BE2C (cell line): ENCODE measurements at regions not wholly inside any gene's neighbourhood (a gene's known extent, or its start where the extent isn't known, plus 50 kb on each side); places are given as distances from the start of the nearest gene placed in this dataset.

ENCODE experiments used
- DNase-seq: peaks from one replicate; pipeline ENCODE4 v3.0.0-alpha.2; 2020
- H3K27me3 ChIP-seq: fragments of 250-450 bp; sonication (Bioruptor Pico); 2 replicates; pipeline ENCODE4 v1.5.1; 2020; ENCODE audit warnings: mild to moderate bottlenecking
- H3K36me3 ChIP-seq: fragments of 250-450 bp; sonication (Bioruptor Pico); 2 replicates; pipeline ENCODE4 v1.5.1; 2020; ENCODE audit warnings: mild to moderate bottlenecking
- H3K4me1 ChIP-seq: fragments of 250-450 bp; sonication (Bioruptor Pico); 2 replicates; pipeline ENCODE4 v1.5.1; 2020
- H3K4me3 ChIP-seq: 2 replicates; pipeline ENCODE4 v1.5.1; 2011; ENCODE audit warnings: low read depth, low read length
- H3K9me3 ChIP-seq: fragments of 250-450 bp; sonication (Bioruptor Pico); 2 replicates; pipeline ENCODE4 v1.5.1; 2020
- CTCF ChIP-seq: IDR thresholded peaks from 2 replicates; pipeline ENCODE4 v1.5.1; 2012; ENCODE audit warnings: mild to moderate bottlenecking, low read depth, low read length

GRCh38 chr5:56535347-56535746 lies 280.0 kb upstream of the MAP3K1 start:
- H3K27me3 ChIP-seq = no peaks in the 10 kb centered on the region
- peaks cover 4% of the 10 kb centered on the region; the same call in 1 of the 2 replicates for H3K4me1 ChIP-seq
- no peak overlapping the region for H3K4me3 ChIP-seq
- DNase-seq = no peak
- TF ChIP-seq CTCF = no peak
- no peaks in the 10 kb centered on the region for H3K9me3 ChIP-seq
- no peaks in the 10 kb centered on the region for H3K36me3 ChIP-seq

GRCh38 chr5:56534102-56534829 lies 281.1 kb upstream of the MAP3K1 start:
- Histone ChIP-seq H3K36me3 (no peaks in the 10 kb centered on the region), H3K27me3 (no peaks in the 10 kb centered on the region), H3K4me1 (peaks cover 4% of the 10 kb centered on the region; the same call in 1 of the 2 replicates), H3K9me3 (no peaks in the 10 kb centered on the region), H3K4me3 (no peak overlapping the region)
- TF ChIP-seq CTCF = no peak
- DNase-seq = no peak

GRCh38 chr5:56532466-56532865 lies 282.9 kb upstream of the MAP3K1 start:
- no peaks in the 10 kb centered on the region for H3K36me3 ChIP-seq
- TF ChIP-seq CTCF = no peak
- no peak overlapping the region for H3K4me3 ChIP-seq
- H3K27me3 ChIP-seq = no peaks in the 10 kb centered on the region
- peaks cover 4% of the 10 kb centered on the region; the same call in 1 of the 2 replicates for H3K4me1 ChIP-seq
- H3K9me3 ChIP-seq = no peaks in the 10 kb centered on the region
- DNase-seq = no peak

- TF ChIP-seq CTCF = no peak
- peaks cover 4% of the 10 kb centered on the region; the same call in 1 of the 2 replicates for H3K4me1 ChIP-seq
- no peak for DNase-seq
Measured at GRCh38 chr5:56530626-56531138, 284.7 kb upstream of the MAP3K1 start.

GRCh38 chr5:56529666-56530430 lies 285.5 kb upstream of the MAP3K1 start:
- TF ChIP-seq CTCF = no peak
- H3K27me3 ChIP-seq = no peaks in the 10 kb centered on the region
- DNase-seq = no peak
- no peak overlapping the region for H3K4me3 ChIP-seq
- H3K36me3 ChIP-seq = no peaks in the 10 kb centered on the region
- H3K9me3 ChIP-seq = no peaks in the 10 kb centered on the region
- H3K4me1 ChIP-seq = peaks cover 4% of the 10 kb centered on the region; the same call in 1 of the 2 replicates

More at GRCh38 chr5:56530626-56531138, 284.7 kb upstream of the MAP3K1 start:
- Histone ChIP-seq H3K36me3 (no peaks in the 10 kb centered on the region), H3K9me3 (no peaks in the 10 kb centered on the region), H3K27me3 (no peaks in the 10 kb centered on the region), H3K4me3 (no peak overlapping the region)

GRCh38 chr5:56527174-56527573 lies 288.2 kb upstream of the MAP3K1 start:
- H3K27me3 ChIP-seq = no peaks in the 10 kb centered on the region
- H3K4me1 ChIP-seq = peaks cover 9% of the 10 kb centered on the region
- no peaks in the 10 kb centered on the region for H3K9me3 ChIP-seq
- H3K4me3 ChIP-seq = no peak overlapping the region
- no peaks in the 10 kb centered on the region for H3K36me3 ChIP-seq
- DNase-seq = no peak
- TF ChIP-seq CTCF = no peak
